ENCODE measurements at regions not wholly inside any gene's neighbourhood (a gene's known extent, or its start where the extent isn't known, plus 50 kb on each side); places are given as distances from the start of the nearest gene placed in this dataset.

DNA sequence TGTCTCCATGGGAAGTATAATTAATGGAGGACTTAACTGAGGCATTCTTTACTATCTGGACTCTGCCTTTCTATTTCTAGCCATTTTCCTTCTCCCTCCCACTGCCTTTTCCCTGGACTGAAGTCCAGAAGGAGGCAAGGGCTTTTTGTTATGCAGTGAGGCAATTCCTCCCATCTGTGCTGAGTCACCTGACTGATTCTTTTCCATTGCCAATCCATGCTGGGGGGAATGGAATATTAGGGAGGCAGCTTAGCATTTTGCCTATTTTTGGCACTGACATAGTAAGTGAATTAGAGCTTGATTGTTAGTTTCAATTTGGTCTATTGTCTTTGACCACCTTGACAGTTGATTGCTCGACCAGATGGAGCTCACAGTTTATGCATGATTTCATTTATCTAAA is 1000.6 kb upstream of the PRMT6 start:
- TF ChIP-seq CTCF (IDR thresholded peaks at IDR 0.05; ENCODE audit: insufficient read depth, low read length): no peak
- no peak for TF ChIP-seq GABPA (IDR thresholded peaks at IDR 0.05; ENCODE audit: low read depth)
